Kasumi-1 (cell line): ENCODE measurements at regions not wholly inside any gene's neighbourhood (a gene's known extent, or its start where the extent isn't known, plus 50 kb on each side); places are given as distances from the start of the nearest gene placed in this dataset.
"Not testable (repeated sequence)": the region's sequence is repeated elsewhere in the genome, so short reads cannot be mapped to it uniquely, and the experiment has no call there.

Experiments
- DNase-seq, 2 experiments: peaks; one replicate each; lab custom pipeline; 2025; lab: John Stamatoyannopoulos, UW

GRCh38 chr2:183998797-183999190 is 599.5 kb upstream of the ZNF804A start:
- no peak for DNase-seq

GRCh38 chr2:184004289-184004947 is 593.9 kb upstream of the ZNF804A start:
- DNase-seq, result no peak

- no peak for DNase-seq
Measured at GRCh38 chr2:184004948-184005672, 593.2 kb upstream of the ZNF804A start.

GRCh38 chr2:184006998-184007397 is 591.3 kb upstream of the ZNF804A start:
- DNase-seq, result no peak

GRCh38 chr2:184026961-184027360 is 571.4 kb upstream of the ZNF804A start:
- DNase-seq, result no peak

- DNase-seq, result no peak
Measured at GRCh38 chr2:184030245-184030644, 568.1 kb upstream of the ZNF804A start.

- no peak for DNase-seq
Measured at GRCh38 chr2:184030989-184031388, 567.3 kb upstream of the ZNF804A start.

- peak in 1 of 2 experiments; percentile 24 for DNase-seq
Measured at GRCh38 chr2:184031402-184032147, 566.8 kb upstream of the ZNF804A start.

GRCh38 chr2:184032983-184033382 is 565.3 kb upstream of the ZNF804A start:
- no peak for DNase-seq

- DNase-seq, result no peak
Measured at GRCh38 chr2:184037273-184037672, 561.1 kb upstream of the ZNF804A start.

- no peak for DNase-seq
Measured at GRCh38 chr2:184039493-184039892, 558.8 kb upstream of the ZNF804A start.

- no peak for DNase-seq
Measured at GRCh38 chr2:184040230-184040629, 558.1 kb upstream of the ZNF804A start.

GRCh38 chr2:184041077-184041476 is 557.3 kb upstream of the ZNF804A start:
- DNase-seq, result no peak

- no peak for DNase-seq
Measured at GRCh38 chr2:184041777-184042176, 556.6 kb upstream of the ZNF804A start.

GRCh38 chr2:184047536-184047935 is 550.8 kb upstream of the ZNF804A start:
- no peak for DNase-seq

- DNase-seq, result no peak
Measured at GRCh38 chr2:184049566-184049965, 548.8 kb upstream of the ZNF804A start.

- DNase-seq, result no peak
Measured at GRCh38 chr2:184053326-184053725, 545.0 kb upstream of the ZNF804A start.

GRCh38 chr2:184054419-184054818 is 543.9 kb upstream of the ZNF804A start:
- DNase-seq, result not testable (repeated sequence)

GRCh38 chr2:184057910-184058309 is 540.4 kb upstream of the ZNF804A start:
- DNase-seq, result no peak

GRCh38 chr2:184060268-184060667 is 538.1 kb upstream of the ZNF804A start:
- DNase-seq, result not testable (repeated sequence)

GRCh38 chr2:184067502-184067901 is 530.8 kb upstream of the ZNF804A start:
- no peak for DNase-seq

- no peak for DNase-seq
Measured at GRCh38 chr2:184072470-184072869, 525.9 kb upstream of the ZNF804A start.

GRCh38 chr2:184078496-184078895 is 519.8 kb upstream of the ZNF804A start:
- DNase-seq, result no peak
